Karpas-422 (cell line): ENCODE measurements at regions not wholly inside any gene's neighbourhood (a gene's known extent, or its start where the extent isn't known, plus 50 kb on each side); places are given as distances from the start of the nearest gene placed in this dataset.

Experiments
- DNase-seq: peaks from one replicate; pipeline ENCODE4 v3.0.0-alpha.2; 2015
- H2AFZ ChIP-seq: fragments of 200-600 bp; sonication (generic); 2 replicates; pipeline ENCODE4 v1.6.1; 2014; ENCODE audit warnings: antibody characterized with exemption, low read length, mixed read lengths
- H3K27ac ChIP-seq: fragments of 200-600 bp; sonication (generic); 2 replicates; pipeline ENCODE4 v1.5.1; 2014; ENCODE audit warnings: mild to moderate bottlenecking, low read length, moderate library complexity
- H3K27me3 ChIP-seq: fragments of 200-600 bp; sonication (generic); 2 replicates; pipeline ENCODE4 v1.6.1; 2014; ENCODE audit warnings: low read length, mixed read lengths
- H3K36me3 ChIP-seq: fragments of 200-600 bp; sonication (generic); 2 replicates; pipeline ENCODE4 v1.6.1; 2014; ENCODE audit warnings: low read length, mixed read lengths; ENCODE audit not compliant: insufficient read depth
- H3K4me1 ChIP-seq: fragments of 200-600 bp; sonication (generic); 2 replicates; pipeline ENCODE4 v1.6.1; 2014; ENCODE audit warnings: mild to moderate bottlenecking, low read length, mixed read lengths
- H3K4me2 ChIP-seq: fragments of 200-600 bp; sonication (generic); 2 replicates; pipeline ENCODE4 v1.6.1; 2014; ENCODE audit warnings: low read length, low read depth, mild to moderate bottlenecking; ENCODE audit not compliant: poor library complexity, severe bottlenecking
- H3K4me3 ChIP-seq: fragments of 200-600 bp; sonication (generic); 2 replicates; pipeline ENCODE4 v1.5.1; 2014; ENCODE audit warnings: mild to moderate bottlenecking, antibody characterized with exemption, low read length, mixed read lengths
- H3K79me2 ChIP-seq: fragments of 200-600 bp; sonication (generic); 2 replicates; pipeline ENCODE4 v1.6.1; 2014; ENCODE audit warnings: mild to moderate bottlenecking, low read length, mixed read lengths
- H3K9ac ChIP-seq: fragments of 200-600 bp; sonication (generic); 2 replicates; pipeline ENCODE4 v1.6.0; 2014; ENCODE audit warnings: low read length
- H3K9me2 ChIP-seq: fragments of 200-600 bp; sonication (generic), shearing (Covaris generic); replicated peaks from 2 replicates; pipeline ENCODE4 v1.6.0; 2014; ENCODE audit warnings: mild to moderate bottlenecking, low read length, moderate library complexity; ENCODE audit not compliant: insufficient read depth
- H3K9me3 ChIP-seq: fragments of 300-700, 200-600 bp; sonication (generic); 2 replicates; pipeline ENCODE4 v1.6.1; 2014; ENCODE audit warnings: low read length, mixed read lengths
- H4K20me1 ChIP-seq: fragments of 200-600 bp; sonication (generic); 2 replicates; pipeline ENCODE4 v1.6.1; 2014; ENCODE audit warnings: mild to moderate bottlenecking, antibody characterized with exemption, low read length, low read depth; ENCODE audit not compliant: insufficient read depth

DNA sequence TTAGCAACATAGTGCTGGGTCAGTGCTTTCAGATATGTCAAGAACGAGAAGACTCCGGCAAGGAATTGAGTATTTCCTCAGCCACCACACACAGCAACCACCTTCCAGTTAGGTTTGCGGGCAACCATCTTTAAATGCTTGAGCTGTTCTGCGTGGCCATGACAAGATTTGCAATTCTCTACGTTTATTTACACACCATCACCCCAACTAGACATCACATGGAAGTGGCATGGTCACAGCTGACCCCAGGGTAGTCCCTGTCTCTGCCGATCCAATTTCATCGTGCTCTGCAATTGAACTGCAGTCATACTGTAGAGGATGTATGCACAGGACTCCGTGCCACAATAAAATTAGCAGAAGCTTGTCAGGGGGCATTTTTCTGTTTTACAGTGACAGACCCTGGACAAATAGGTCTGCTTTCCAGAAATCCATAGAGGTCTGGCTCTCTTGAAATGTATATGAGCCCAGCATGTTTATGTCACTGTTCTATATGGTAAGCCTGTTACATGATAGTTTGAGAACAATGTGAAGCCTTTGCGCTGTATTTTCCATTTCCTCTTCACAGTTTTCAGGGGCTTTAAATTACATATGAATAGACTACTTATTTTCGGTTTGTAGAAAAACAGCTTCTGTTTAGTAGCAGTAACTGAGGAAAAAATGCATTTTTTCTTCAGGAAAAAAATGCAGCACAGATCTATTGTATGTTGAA is 605.2 kb downstream of the NR4A2 start:
- H3K4me2 ChIP-seq = no peak overlapping the region
- 0 out of 2 replicates have a peak, but pooled peaks cover 3% of the 10 kb centered on the region for H3K9me3 ChIP-seq
- no peak overlapping the region for H3K9ac ChIP-seq
- H3K4me1 ChIP-seq = no peaks in the 10 kb centered on the region
- H3K9me2 ChIP-seq = no peaks in the 10 kb centered on the region
- no peaks in the 10 kb centered on the region for H3K79me2 ChIP-seq
- no peak for DNase-seq
- H4K20me1 ChIP-seq = no peaks in the 10 kb centered on the region
- H3K27me3 ChIP-seq = no peaks in the 10 kb centered on the region
- no peaks in the 10 kb centered on the region for H3K36me3 ChIP-seq
- H3K4me3 ChIP-seq = no peak overlapping the region
- H3K27ac ChIP-seq = no peak overlapping the region
- H2AFZ ChIP-seq = no peak overlapping the region

GRCh38 chr2:155722290-155722689 is 610.2 kb downstream of the NR4A2 start:
- peaks cover 5% of the 10 kb centered on the region; the same call in 1 of the 2 replicates for H3K9me3 ChIP-seq

DNA sequence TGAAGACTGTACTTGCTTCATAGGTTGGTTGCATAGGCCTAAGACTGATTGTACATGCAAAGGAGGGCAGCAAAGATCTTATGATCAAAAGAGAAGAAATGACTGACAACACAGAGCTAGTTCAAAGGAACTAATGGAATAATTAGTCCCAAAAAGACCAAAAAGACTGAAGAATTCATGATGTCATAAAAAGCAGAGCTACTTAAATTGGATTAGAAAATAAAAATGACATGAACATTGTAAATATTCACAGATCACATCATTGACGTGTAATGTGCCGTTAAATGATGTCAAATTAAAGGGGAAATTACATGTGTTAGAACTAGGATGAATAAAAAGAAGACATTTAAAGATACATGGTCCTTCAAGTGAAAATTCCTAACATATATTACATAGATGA is 616.8 kb downstream of the NR4A2 start:
- Histone ChIP-seq H3K9ac (no peak overlapping the region), H3K27ac (no peak overlapping the region), H4K20me1 (no peaks in the 10 kb centered on the region), H3K79me2 (no peaks in the 10 kb centered on the region), H3K9me3 (peaks cover 11% of the 10 kb centered on the region; the same call in 1 of the 2 replicates), H2AFZ (no peak overlapping the region), H3K9me2 (no peaks in the 10 kb centered on the region), H3K4me1 (no peaks in the 10 kb centered on the region), H3K4me3 (no peak overlapping the region), H3K36me3 (no peaks in the 10 kb centered on the region), H3K27me3 (no peaks in the 10 kb centered on the region), H3K4me2 (no peak overlapping the region)
- no peak for DNase-seq

More at GRCh38 chr2:155722290-155722689, 610.2 kb downstream of the NR4A2 start:
- no peaks in the 10 kb centered on the region for H3K36me3 ChIP-seq
- no peak overlapping the region for H3K27ac ChIP-seq
- no peak overlapping the region for H3K4me2 ChIP-seq
- no peaks in the 10 kb centered on the region for H3K9me2 ChIP-seq
- no peaks in the 10 kb centered on the region for H4K20me1 ChIP-seq
- H3K79me2 ChIP-seq = no peaks in the 10 kb centered on the region
- no peaks in the 10 kb centered on the region for H3K27me3 ChIP-seq
- DNase-seq = no peak
- no peak overlapping the region for H3K4me3 ChIP-seq
- H3K9ac ChIP-seq = no peak overlapping the region
- H3K4me1 ChIP-seq = no peaks in the 10 kb centered on the region
- H2AFZ ChIP-seq = no peak overlapping the region

DNA sequence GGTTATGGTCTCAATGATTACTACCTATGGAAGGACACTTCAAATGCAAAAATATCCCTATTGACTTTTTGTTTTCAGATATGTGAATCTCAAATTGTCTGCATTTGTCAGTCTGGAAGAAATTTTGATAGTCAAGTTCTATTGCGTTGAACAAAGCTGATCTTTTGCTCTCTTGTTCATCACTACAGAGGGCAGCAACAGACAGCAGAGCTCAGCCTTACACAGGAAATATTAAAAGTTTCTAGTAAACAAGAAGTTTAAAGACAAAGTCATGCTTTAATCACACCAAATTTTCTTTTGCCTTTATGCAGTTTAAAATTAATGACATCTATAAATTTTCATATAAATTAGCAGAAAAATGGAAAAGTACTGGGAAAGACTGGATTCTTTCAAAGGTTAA is 617.5 kb downstream of the NR4A2 start:
- no peaks in the 10 kb centered on the region for H3K36me3 ChIP-seq
- no peak overlapping the region for H3K27ac ChIP-seq
- H3K4me2 ChIP-seq = no peak overlapping the region

GRCh38 chr2:155708071-155708470 is 624.5 kb downstream of the NR4A2 start:
- no peaks in the 10 kb centered on the region for H3K36me3 ChIP-seq
- no peaks in the 10 kb centered on the region for H3K9me2 ChIP-seq
- no peak overlapping the region for H3K9ac ChIP-seq
- DNase-seq = no peak
- H3K4me3 ChIP-seq = no peak overlapping the region
- H3K27ac ChIP-seq = no peak overlapping the region
- no peaks in the 10 kb centered on the region for H3K79me2 ChIP-seq
- no peak overlapping the region for H3K4me2 ChIP-seq
- peaks cover 21% of the 10 kb centered on the region for H3K9me3 ChIP-seq
- H4K20me1 ChIP-seq = no peaks in the 10 kb centered on the region
- no peak overlapping the region for H2AFZ ChIP-seq
- no peaks in the 10 kb centered on the region for H3K27me3 ChIP-seq
- H3K4me1 ChIP-seq = no peaks in the 10 kb centered on the region

More for the DNA sequence above, 617.5 kb downstream of the NR4A2 start:
- DNase-seq = no peak
- H2AFZ ChIP-seq = no peak overlapping the region
- no peaks in the 10 kb centered on the region for H3K4me1 ChIP-seq
- H3K79me2 ChIP-seq = no peaks in the 10 kb centered on the region
- H3K9me2 ChIP-seq = no peaks in the 10 kb centered on the region
- H3K9me3 ChIP-seq = peaks cover 11% of the 10 kb centered on the region; the same call in 1 of the 2 replicates
- no peak overlapping the region for H3K4me3 ChIP-seq
- no peak overlapping the region for H3K9ac ChIP-seq
- no peaks in the 10 kb centered on the region for H3K27me3 ChIP-seq
- H4K20me1 ChIP-seq = no peaks in the 10 kb centered on the region

- DNase-seq = no peak
- Histone ChIP-seq H2AFZ (no peak overlapping the region), H3K9ac (no peak overlapping the region), H3K4me1 (no peaks in the 10 kb centered on the region), H3K36me3 (no peaks in the 10 kb centered on the region), H3K9me3 (peaks cover 22% of the 10 kb centered on the region), H3K79me2 (no peaks in the 10 kb centered on the region), H3K27me3 (no peaks in the 10 kb centered on the region), H3K4me2 (no peak overlapping the region), H3K4me3 (no peak overlapping the region), H3K9me2 (no peaks in the 10 kb centered on the region), H4K20me1 (no peaks in the 10 kb centered on the region), H3K27ac (no peak overlapping the region)
These were observed 628.6 kb downstream of the NR4A2 start for GRCh38 chr2:155703917-155704316.

DNA sequence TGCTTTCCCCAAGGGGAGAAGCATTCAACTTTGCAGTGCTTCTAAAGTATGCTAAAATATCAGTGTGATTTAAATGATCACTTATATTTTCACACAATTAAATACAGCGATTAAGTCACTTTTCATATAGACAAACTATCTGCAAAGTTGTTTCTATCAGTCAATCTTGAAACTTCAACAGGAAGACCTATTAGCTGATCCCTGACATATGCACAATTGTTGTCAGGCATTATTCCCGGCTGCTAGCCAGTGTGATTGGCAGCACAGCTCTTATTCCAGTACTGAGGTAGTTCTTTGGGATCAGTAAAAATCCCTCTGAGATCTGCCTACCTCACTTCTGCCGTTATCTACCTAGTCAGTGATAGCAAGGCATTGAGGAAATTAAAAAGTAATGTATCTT is 629.5 kb downstream of the NR4A2 start:
- Histone ChIP-seq H3K4me2 (no peak overlapping the region), H3K36me3 (no peaks in the 10 kb centered on the region), H3K27me3 (no peaks in the 10 kb centered on the region), H3K9ac (no peak overlapping the region), H3K4me3 (no peak overlapping the region), H3K9me3 (peaks cover 18% of the 10 kb centered on the region), H4K20me1 (no peaks in the 10 kb centered on the region), H3K9me2 (no peaks in the 10 kb centered on the region), H3K4me1 (no peaks in the 10 kb centered on the region), H2AFZ (no peak overlapping the region), H3K79me2 (no peaks in the 10 kb centered on the region), H3K27ac (no peak overlapping the region)
- DNase-seq = no peak

DNA sequence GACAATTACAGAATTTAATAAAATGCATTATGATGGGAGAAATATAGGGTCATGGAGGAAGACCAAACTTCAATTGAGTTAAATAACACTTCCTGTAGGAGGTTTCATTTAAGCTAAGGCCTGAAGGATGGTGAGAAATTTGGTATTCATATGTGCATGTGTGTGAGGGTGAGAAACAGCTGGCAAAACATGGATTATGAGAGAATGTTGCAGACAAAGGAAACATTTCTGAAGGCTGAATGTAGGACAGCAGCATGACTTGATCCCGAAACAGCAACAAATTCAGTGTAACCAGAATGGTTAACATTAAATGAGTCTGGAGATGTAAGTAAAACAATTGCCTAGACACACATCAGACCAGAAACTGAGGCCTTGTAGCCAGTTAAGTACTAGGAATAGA is 630.8 kb downstream of the NR4A2 start:
- Histone ChIP-seq H3K79me2 (no peaks in the 10 kb centered on the region), H3K4me2 (no peak overlapping the region), H3K36me3 (no peaks in the 10 kb centered on the region), H3K9me2 (no peaks in the 10 kb centered on the region), H2AFZ (no peak overlapping the region), H4K20me1 (no peaks in the 10 kb centered on the region), H3K4me1 (no peaks in the 10 kb centered on the region), H3K4me3 (no peak overlapping the region), H3K27ac (no peak overlapping the region), H3K9ac (no peak overlapping the region), H3K9me3 (peaks cover 12% of the 10 kb centered on the region; the same call in 1 of the 2 replicates), H3K27me3 (no peaks in the 10 kb centered on the region)
- DNase-seq = no peak
